AG08396 (cell line): ENCODE measurements at regions not wholly inside any gene's neighbourhood (a gene's known extent, or its start where the extent isn't known, plus 50 kb on each side); places are given as distances from the start of the nearest gene placed in this dataset.

Source experiments
- DNase-seq: peaks from one replicate; pipeline ENCODE4 v3.0.0; 2012; ENCODE audit warnings: low spot score, mixed read lengths

DNA sequence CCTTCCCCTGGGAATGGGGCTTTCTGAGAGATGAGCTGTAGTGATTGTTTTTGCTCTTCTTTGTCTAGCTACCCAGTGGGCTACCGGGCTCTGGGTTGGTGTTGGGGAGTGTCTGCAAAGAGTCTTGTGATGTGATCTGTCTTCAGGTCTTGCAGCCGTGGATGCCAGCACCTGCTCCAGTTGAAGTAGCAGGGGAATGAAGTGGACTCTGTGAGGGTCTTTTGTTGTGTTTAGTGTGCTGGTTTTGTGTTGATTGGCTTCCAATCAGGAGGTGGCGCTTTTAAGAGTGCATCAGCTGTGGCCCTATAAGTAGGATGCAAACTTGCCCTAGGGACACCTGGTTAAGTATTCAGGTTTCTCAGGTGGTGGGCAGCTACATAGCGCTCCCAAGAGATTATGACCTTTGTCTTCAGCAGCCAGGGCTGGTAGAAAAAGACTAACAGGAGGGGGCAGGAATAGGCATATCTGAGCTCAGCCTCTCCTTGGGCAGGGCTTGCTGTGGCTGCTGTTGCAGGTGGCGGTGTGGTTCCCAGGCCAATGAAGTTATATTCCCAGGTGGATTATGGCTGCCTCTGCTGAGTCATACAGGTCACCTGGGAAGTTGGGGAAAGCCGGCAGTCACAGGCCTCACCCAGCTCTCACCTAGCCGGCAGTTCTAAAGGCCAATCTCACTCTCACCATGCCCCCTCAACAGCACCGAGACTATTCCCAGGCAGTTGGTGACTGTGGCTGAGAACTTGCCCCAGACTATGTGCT, 315.7 kb upstream of the C11orf87 start:
- no peak for DNase-seq

DNA sequence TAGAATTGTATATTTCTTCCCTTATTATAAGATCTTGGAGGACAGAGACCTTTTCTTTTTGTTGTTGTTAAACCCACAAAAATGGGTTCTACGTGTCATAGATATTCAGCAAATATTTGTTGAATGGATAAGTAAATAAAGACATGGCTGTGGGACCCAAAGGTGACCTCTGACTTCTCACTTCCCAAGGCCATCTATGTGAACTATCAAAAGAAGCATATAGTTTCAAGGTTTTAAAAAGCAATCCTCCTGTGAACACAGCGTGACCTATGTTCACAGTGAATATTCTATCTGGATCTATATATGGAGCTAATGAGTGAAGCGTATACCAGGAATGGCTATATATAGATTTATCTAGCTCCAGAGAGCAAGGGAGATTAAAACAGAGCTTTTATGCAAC, 312.8 kb upstream of the C11orf87 start:
- no peak for DNase-seq

DNA sequence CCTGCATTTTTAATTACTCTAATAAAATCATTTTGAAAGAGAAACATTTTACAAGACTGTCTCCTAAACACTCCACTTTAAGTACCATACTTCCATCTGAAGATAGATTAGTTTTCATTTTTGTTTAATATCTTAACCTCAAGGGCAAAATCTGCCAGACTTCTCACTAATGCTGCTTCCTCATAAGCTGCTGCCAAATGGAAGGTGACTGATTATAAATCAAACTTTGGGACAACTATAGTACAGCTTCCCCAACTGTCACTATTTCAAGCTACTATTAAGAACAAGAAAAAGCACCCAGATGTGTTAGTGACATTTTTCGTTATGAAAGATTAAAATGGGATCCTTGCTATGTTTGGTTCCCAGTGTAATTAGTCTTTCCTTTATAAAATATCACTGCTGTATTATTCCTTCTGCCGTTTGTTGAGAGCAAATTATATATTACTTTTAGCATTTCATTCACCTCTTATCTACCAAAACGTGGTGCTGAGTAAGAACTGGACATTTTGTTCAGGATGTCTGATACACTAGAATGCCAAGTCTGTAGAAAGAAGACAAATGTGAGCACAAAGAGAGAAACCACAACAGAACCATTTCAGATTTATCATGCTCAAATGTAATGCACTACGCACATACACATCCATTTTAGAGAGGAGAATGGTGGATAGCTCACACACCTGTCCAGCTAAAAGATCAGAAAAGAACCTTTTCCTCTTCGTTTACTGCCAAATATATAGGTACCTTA, 312.2 kb upstream of the C11orf87 start:
- DNase-seq, result no peak

DNA sequence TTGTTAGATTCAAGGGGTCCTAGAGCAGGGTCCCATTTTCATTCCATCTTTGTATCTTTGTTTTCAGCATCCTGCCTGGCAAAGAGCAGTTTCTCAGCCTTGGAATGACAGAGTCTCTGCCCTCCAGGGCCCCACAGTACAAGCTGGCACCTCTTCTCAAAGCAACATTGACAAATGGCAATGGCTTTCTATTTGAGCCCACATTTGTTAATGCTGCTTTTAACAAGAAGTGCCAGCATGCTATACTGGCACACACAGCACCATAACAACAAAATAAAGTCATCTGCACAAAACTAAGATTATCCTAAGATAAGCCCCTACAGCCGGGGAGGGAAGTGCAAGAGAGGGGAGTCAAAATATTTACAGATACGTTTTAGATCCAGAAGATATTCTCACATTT, 309.7 kb upstream of the C11orf87 start:
- DNase-seq, result no peak

DNA sequence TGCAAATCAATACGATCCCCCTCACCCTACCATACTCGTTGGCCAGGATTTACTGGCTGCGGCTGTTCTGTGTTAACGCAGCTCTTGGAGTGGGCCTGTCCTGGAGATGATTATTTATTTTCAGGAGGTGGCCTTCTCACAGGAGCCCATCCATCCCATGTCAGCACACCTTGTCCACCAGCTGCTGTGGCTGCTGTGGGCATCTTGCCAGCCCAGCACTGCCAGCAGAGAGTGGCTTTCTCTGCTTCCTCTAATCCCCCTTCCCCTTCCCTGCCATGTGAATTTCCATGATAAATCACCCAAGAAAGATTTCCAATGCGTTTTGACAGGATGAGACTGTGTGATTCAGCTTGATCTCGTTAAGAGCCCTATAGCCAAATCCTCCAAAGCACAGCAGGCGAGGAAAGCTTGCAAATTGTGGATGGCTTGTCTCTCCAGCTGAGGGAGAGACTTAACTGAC, 309.1 kb upstream of the C11orf87 start:
- no peak for DNase-seq

DNA sequence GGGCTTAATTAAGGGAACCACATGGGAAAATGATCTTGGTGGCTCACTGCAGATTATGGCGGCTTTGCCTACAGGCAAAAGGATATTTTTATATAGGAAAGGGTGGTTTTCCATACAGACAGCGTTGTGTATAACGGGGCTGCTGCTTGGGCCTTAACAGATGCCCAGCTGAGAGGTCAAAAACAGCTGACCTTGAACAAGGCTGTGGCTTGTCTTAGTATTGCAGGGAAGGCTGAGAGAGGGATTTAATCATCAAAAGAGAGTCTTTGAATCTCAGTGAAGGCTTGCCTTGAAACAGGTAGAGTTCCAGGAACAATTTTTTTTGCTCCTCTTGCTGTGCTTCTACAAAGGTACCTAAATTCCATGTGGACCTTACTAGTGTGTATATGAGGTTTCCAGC, 301.6 kb upstream of the C11orf87 start:
- DNase-seq, result no peak

DNA sequence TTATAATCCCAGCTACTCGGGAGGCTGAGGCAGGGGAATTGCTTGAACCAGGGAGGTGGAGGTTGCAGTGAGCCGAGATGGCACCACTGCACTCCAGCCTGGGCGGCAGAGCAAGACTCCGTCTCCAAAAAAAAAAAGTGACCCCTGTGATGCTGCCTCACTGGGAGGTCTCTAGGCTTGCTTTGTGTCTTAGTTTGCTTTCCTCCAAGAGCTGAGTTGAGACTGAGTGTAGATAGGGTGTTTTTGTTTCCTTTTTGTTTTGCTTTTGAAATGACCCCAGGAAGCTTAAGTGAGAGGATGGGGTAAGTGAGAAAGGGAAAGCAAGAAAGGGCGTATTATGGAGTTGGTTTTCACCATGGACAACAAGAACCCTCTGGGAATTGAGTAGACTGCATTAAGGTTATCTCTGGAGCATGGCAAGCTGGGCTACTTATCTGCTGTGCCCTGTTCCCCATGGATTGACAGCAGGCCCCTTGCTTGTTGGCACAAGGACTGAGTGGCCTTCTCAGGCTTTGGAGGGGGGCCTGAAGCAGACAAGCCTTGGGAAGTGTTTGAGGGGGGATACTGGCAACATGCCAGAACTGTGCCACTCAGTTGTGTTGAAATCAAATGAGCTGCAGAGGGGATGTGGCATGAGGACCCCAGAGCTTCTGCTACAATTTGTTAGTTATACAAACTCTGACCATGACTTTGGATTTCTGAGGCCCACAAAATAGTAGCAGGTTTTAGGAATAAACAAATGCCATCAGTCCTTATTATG, 300.6 kb upstream of the C11orf87 start:
- DNase-seq, result no peak

DNA sequence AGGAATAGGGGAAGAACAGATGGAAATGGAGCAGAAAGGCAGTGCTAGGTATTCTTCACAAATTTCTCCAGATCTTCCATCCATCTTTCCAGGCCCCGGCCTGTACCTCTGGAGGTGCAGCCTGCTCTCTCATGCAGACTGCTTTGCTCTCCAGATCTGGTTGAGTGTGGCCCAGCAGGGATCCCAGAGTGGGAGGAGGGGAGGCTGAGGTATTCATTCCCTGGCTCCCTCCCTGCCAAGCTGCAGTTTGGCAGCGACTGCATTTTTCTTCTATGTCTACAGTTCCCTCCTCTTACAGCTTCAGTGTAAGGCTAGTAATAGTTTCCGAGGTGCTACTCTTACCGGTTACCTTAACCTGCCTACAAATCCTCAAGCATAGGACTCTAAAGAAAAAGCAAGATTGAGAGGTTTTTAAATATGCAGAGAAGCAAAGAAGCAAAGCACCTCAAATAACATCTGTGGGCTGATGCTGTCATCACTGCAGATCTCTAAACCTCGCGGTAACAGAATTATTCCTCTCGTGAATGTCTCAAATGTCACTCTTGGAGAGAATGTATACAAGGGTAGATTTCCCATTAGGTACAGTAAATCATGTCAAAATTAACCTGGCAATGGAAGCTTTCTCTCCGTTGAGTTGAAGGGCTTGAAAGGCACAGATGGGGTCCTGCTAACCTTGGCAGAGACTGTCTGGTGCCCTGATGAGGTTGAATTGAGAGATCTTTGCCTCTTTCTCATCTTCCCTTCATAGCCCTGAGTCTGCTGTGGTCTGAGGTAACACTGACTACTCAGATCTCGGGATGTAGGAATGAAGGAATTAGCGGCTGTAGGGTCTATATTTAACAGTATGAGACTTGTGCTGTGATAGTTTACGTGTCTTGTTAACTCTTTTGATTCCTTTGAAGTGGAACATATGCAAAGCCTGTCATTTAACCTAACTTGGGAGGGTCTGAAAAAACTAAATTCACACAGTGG, 297.9 kb upstream of the C11orf87 start:
- DNase-seq, result peak; percentile 46

DNA sequence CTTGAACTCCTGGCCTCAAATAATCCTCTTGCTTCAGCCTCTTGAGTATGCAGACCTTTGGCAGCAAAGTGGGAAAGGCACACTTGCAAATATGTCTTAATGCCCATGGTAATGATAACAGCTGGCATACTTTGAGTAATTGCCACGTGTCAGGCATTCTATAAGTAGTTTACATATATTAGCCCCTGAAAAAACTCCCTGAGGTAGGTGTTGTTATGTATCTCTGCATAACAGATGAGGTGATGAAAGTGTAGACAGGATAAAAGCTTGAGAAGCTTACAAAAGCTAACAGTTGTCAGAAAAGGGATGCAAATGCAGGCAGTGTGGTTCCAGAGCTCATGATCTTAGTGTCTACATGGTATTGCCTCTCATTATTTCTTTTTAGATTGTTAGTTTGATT, 291.1 kb upstream of the C11orf87 start:
- no peak for DNase-seq

DNA sequence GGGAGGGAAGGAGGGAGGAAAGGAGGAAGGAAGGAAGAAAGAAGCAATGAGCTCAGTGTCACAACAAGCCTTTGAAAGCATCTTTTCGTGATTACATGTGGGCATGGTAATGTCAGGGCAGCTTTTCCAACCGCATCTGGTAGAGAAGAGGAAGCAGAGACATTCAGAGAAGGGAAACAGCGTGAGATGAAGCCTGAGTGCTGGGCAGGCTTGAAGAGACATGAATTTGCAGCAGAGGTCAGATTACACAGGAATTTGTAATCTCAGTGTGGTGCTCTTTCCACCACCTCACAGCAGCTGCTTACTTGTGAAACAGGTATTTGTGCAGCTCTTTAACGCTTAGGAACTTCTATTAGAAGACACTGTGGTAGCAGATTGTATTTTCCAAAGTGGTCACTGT, 289.5 kb upstream of the C11orf87 start:
- DNase-seq, result no peak

DNA sequence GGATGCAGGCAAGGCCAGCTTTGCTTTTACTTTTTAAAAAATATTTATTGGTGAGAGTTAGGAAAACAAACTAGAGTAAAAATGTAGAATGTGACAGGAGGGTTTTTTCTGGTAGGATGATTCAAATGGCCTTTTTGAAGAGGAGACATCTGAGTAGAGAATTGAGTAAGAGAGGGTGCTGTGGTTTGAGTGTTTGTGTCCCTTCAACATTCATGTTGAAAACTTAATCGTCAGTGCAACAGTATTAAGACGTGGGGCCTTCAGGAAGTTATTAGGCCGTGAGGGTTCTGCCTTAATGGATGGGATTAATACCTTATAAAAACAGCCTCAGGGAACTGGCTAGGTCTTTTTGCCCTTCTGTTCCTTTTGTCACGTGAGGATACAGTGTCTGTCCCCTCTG, 288.8 kb upstream of the C11orf87 start:
- DNase-seq, result no peak

DNA sequence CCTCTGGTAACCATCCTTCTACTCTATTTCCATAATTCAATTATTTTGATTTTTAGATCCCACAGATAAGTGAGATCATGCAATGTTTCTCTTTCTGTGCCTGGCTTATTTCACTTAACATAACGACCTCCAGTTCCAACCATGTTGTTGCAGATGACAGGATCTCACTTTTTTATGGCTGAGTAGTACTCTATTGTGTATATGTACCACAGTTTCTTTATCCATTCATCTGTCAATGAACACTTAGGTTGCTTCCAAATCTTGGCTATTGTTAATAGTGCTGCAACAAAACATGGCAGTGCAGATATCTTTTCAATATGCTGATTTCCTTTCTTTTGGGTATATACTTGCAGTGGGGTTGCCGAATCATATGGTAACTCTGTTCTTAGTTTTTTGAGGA, 286.4 kb upstream of the C11orf87 start:
- no peak for DNase-seq

DNA sequence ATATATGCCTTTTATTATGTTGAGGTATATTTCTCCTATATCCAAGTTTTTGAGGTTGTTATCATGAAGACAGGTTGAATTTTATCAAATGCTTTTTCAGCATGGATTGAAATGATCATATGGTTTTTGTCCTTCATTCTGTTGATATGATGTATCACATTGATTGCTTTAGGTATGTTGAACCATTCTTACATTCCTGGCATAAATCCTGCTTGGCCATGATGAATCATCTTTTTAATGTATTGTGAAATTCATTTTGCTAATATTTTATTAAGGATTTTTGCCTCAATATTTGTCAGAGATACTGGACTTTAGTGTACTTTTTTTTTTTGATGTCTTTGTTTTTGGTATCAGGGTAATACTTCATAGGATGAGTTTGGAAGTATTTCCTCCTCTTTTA, 283.8 kb upstream of the C11orf87 start:
- DNase-seq, result no peak

DNA sequence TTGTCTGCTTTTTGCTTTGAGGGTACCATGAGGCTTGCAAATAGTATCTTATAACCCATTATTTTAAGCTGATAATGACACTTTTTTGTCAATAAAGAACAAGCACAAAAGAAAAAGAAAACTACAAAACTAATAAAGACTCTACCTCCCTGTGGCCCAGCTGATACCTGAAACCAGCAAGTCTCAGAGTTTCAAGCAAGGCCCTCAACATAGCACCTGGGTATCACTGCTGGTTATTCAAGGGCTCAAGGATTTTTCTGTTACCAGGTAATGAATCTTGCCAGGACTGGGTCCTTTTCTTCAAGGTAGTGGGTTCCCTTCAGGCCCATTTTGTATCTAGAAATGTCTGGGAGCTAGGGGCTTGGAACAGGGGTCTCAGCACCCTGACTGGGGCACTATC, 281.6 kb upstream of the C11orf87 start:
- DNase-seq, result no peak

DNA sequence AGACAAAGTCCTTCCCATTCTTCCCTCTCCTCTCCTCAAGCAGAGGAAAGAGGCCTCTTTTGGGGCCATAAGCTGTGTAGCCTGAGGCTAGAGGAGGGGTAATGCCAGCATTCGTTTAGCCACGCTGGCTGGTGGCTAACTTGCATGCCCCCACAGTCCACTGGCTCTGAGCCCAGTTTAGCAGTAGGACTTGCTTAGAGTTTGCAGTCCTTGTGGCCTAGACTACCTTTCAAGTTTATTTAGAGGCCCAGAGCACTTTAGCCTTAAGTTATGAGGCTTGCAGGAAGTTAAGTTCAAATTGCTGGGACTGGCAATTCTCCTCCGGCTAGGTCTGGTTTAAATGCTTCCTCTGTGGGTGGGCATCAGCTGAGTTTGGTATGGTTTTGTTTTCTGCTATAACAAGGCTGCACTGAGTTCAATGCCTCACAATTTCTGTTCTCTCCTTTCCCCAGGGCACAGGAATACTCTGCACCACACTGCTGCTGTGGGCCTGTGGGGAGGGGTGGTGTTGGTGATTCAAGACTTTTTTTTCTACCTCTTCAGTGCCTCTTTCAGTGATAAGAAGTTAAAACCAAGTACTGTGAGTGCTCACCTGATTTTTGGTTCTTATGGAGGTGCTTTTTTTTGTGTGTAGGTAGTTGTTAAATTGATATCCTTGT, 281.0 kb upstream of the C11orf87 start:
- no peak for DNase-seq

DNA sequence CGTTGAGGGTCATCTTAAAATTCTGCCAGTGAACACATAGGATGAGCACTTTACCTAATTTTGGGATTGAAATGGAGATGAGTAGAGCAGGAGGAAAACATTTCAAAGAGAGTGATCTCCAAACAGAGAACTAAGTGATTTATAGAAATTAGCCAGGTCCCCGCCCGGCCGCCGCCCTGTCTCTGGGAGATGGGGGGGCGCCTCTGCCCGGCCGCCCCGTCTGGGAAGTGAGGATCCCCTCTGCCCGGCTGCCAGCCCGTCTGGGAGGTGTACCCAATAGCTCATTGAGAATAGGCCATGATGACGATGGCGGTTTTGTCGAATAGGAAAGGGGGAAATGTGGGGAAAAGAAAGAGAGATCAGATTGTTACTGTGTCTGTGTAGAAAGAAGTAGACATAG, 276.7 kb upstream of the C11orf87 start:
- no peak for DNase-seq

DNA sequence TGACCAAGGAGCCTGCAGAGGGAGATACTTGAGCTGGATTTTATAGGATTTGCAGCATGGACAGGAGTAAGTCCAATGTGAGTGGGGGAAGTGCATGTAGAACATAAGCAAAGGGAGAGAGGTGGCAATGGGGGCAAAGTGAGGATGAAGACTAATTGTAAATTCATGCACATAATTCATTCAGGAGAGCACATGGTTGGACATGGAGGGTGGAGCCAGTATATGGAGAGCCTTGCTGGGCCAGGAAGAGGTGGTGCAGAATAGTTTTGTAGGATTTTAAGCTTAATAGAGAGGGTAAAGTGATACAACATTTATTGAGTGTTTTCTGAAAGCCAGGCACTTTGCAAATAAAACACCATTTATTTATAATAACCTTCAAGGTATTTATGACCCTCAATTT, 274.3 kb upstream of the C11orf87 start:
- no peak for DNase-seq

DNA sequence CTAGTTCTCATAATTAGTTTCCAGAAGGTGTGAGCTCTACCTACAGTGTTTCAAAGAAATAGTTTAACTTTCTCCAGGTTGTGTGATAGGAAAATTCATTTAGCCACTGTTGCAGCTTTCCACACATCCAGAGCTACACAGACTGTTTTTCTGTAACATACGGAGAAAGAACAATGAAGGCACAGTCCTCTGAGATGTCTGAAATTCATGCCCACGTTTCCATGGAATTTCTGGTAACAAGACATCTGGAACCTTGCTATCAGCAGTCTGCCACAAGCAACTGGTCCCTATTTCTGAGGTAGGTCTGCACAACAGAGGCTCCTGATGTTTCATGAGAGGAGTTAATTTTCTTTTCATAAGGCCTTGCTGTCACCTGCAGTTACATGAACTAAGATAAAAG, 273.3 kb upstream of the C11orf87 start:
- no peak for DNase-seq

DNA sequence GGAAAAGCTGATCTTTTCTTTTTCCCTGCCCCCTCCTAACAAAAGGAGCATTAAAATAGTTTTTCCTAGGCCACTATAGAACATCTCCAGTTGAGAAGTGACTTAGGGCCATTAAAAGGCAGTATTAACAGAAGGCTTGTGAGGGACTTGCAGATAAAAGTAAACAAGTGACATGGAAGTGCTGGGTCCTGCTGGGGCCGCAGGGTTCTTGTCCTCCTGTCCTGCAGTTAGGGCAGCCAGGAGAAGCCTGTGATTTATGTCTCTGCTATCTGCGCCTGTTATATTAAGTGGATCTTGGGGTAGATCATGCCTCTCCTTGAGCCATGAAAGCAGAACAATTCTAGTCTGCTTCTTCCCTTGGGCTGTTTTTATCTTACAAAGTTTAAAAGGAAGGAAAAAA, 271.4 kb upstream of the C11orf87 start:
- no peak for DNase-seq

DNA sequence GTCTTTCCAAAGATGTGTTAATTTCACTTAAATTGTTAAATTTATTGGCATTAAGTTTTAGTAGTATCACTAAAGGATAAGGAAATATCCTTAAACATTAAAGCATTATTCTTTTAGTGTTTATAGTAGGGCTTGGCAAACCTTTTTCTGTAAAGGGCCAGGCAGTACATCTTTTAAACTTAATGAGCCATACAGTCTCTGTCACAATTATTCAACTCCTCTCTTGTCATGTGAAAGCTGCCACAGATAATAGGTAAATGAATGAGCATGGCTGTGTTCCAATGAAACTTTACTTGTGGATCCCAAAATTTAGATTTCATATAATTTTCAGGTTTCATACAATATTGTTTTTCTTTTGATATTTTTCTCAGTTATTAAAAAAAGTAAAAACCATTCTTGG, 268.2 kb upstream of the C11orf87 start:
- no peak for DNase-seq

DNA sequence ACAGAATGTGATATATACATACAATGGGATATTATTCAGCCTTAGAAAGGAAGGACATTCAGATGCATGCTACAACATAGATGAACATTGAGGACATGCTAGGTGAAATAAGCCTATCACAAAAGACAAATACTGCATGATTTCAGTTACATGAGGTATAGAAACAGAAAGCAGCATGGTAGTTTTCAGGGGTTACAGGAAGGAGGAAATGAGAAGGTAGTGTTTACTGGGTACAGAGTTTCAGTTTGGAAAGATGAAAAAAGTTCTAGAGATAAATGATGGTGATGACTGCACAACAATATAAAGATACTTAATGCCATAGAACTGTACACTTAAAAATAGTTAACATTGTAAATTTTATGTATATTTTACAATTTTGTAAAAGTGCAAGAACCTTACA, 266.7 kb upstream of the C11orf87 start:
- no peak for DNase-seq
